OCI-LY1 (cell line): ENCODE measurements at regions not wholly inside any gene's neighbourhood (a gene's known extent, or its start where the extent isn't known, plus 50 kb on each side); places are given as distances from the start of the nearest gene placed in this dataset.

Experiments
- EZH2 ChIP-seq: fragments of 200-600 bp; sonication (generic), shearing (Covaris generic); IDR thresholded peaks from 2 replicates; pipeline ENCODE4 v1.8.0; 2017; ENCODE audit warnings: borderline replicate concordance, mixed run types, mild to moderate bottlenecking, antibody characterized with exemption, low read length, moderate library complexity, mixed read lengths
- TF ChIP-seq, protein P1 (sequence below): fragments of 200-600 bp; sonication (generic), shearing (Covaris generic); IDR thresholded peaks from 2 replicates; pipeline ENCODE4 v1.5.1; 2017; ENCODE audit warnings: mild to moderate bottlenecking, antibody characterized with exemption, low read length, moderate library complexity, mixed read lengths

DNA sequence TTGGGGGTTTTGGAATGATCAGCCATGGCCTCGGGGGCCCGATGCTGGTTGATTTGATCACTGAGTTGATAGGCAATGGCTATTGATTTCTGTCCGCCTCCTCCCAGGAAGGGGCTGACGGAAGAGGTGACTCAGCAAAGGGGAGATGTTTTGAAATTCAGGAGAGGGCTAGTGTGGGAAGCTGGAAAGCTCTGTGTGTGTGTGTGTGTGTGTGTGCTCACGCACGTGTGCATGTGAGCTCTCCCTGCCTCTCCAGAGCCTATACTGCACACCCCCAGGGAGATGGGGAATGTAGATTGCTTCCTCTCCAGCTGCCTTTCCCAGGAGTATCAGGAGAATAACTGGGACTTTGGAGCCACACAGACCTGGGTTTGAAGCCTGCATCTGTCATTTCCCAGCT is 184.9 kb upstream of the MYL2 start:
- TF ChIP-seq, protein P1, sequence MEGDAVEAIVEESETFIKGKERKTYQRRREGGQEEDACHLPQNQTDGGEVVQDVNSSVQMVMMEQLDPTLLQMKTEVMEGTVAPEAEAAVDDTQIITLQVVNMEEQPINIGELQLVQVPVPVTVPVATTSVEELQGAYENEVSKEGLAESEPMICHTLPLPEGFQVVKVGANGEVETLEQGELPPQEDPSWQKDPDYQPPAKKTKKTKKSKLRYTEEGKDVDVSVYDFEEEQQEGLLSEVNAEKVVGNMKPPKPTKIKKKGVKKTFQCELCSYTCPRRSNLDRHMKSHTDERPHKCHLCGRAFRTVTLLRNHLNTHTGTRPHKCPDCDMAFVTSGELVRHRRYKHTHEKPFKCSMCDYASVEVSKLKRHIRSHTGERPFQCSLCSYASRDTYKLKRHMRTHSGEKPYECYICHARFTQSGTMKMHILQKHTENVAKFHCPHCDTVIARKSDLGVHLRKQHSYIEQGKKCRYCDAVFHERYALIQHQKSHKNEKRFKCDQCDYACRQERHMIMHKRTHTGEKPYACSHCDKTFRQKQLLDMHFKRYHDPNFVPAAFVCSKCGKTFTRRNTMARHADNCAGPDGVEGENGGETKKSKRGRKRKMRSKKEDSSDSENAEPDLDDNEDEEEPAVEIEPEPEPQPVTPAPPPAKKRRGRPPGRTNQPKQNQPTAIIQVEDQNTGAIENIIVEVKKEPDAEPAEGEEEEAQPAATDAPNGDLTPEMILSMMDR = no peak
- TF ChIP-seq EZH2 = no peak
